Stimulated activated CD4-positive, alpha-beta T cell treated with anti-CD3 and anti-CD28 coated beads, Interleukin-1b, Interleukin-23, amount 100 ng/mL, for 4 hours (primary cell): ENCODE measurements at regions not wholly inside any gene's neighbourhood (a gene's known extent, or its start where the extent isn't known, plus 50 kb on each side); places are given as distances from the start of the nearest gene placed in this dataset.

Experiments used
- DNase-seq, 2 donors: peaks; one replicate each; pipeline ENCODE4 v3.0.0-alpha.2; 2020; ENCODE audit warnings: low read depth in 2 of 2

DNA sequence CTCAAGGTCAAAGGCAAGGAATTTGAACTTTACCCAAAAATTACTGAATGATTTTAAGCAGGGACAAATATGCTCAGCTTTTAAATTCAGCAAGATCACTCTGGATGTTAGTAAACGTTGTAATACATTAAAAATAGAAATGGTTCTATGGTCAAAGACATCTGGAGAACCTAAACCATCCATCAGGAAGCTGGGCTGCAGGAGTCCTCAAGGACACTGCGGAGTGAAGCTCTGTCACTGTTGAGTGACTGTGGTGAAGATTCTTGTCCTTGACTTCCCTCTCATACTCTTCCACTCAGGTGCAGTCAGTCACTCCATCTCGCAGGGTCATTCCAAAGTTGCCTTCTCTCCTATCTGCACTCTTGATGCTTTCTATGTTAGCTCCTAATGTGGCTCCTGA, 450.7 kb downstream of the FOXO1 start:
- no peak for DNase-seq

DNA sequence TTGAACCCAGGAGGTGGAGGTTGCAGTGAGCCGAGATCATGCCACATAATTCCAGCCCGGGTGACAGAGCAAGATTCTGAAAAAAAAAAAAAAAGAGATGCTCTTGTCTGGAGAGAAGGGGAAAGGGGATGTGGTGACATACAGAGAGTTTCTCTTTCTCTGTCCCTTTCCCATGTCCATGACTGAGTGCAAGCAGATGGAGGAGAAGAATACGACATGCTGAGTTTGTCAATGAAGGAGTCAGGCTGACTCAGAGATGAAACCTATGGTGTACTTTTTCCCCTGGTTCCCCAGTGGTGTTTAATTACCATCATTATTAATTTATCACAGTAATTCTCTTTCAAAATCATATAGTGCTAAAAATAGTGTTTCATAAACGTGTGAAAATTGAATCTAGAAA, 448.8 kb downstream of the FOXO1 start:
- no peak for DNase-seq

DNA sequence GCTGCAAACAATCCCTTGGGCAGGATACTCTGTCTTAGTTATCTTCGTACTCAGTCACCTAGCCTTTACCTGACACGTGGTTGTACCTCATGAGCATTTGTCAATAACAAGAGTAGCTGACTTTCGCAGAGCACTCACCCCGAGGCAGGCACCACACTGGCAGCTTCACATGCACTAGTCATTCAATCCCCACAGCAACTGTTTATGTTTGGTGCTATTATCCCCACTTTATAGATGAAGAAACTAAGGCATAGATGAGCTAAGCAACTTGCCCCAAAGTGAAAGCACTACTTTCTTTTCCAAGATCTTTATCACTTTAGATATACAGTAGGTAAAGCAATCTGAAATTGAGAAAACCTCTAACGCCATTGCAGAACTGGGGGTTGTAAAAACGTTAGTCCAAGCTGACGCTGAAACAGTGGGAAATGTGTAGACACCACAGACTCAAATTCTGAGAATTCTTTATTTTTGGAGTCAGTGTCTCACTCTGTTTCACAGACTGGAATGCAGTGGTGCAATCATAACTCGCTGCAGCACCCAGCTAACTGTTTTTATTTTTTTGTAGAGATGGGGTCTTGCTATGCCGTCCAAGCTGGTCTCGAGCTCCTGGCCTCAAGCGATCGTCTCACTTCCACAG, 446.0 kb downstream of the FOXO1 start:
- no peak for DNase-seq

- DNase-seq, result no peak
Observed at GRCh38 chr13:40221131-40221459, 445.3 kb downstream of the FOXO1 start.

DNA sequence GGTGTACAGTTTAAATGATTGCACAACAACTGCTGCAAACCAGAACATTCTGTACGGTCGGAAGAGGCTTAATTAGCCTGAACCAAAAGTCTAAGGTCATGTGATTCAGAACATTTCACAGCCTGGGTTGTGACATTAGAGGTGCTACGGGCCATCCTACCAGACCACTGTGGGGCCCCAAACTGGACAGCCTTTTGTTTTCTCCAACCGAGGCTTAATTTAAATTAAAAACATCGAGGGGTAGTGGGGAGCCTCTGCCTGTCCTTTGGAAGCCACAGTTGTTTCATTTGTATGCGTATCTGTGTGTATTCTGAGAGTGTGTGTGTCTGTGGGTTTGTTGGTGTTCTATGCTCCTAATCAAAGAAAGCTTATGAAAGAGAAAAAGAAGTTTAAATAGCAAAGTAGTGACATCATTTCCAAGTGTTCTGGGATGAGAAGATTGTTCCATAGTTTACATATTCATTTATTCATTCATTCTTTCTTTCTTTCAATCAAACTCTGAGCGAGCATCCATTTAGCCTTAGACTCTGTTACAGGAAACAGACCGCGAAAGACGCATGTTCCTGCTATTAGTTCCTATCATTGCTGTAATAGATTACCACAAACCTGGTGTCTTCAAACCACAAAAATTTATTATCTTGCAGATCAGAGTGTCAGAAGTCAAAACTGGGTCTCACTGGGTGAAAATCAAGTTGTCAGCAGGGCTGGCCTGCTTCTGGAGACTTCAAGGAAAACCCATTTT, 444.8 kb downstream of the FOXO1 start:
- DNase-seq, result peak in 1 of 2 donors; percentile 10

- DNase-seq, result no peak
Observed at GRCh38 chr13:40223585-40223984, 442.9 kb downstream of the FOXO1 start.

GRCh38 chr13:40228496-40228895, 437.9 kb downstream of the FOXO1 start:
- no peak for DNase-seq

- DNase-seq, result no peak
Observed at GRCh38 chr13:40228990-40229389, 437.5 kb downstream of the FOXO1 start.

DNA sequence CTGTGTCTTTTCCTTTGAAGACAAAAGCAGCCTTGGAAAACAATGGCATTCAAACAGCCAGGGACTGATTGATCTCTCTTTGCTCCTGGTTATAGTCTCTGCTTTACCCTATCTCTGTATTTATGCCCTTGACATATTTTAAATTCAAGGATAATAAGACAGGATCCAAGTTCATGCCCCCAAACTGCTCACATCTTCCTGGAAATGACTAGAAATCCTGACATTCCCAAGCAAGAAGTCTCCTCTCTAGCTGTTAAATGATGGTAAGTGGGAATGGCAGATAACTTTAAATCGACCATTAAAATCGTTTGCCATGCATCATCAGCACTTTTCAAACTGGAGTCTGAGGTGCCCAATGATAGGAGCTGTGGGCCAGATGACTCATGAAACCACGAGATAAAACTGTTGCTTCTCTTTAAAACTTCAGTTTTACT, 435.6 kb downstream of the FOXO1 start:
- DNase-seq, result no peak

GRCh38 chr13:40231311-40231710, 435.1 kb downstream of the FOXO1 start:
- no peak for DNase-seq

GRCh38 chr13:40231751-40232150, 434.7 kb downstream of the FOXO1 start:
- no peak for DNase-seq

DNA sequence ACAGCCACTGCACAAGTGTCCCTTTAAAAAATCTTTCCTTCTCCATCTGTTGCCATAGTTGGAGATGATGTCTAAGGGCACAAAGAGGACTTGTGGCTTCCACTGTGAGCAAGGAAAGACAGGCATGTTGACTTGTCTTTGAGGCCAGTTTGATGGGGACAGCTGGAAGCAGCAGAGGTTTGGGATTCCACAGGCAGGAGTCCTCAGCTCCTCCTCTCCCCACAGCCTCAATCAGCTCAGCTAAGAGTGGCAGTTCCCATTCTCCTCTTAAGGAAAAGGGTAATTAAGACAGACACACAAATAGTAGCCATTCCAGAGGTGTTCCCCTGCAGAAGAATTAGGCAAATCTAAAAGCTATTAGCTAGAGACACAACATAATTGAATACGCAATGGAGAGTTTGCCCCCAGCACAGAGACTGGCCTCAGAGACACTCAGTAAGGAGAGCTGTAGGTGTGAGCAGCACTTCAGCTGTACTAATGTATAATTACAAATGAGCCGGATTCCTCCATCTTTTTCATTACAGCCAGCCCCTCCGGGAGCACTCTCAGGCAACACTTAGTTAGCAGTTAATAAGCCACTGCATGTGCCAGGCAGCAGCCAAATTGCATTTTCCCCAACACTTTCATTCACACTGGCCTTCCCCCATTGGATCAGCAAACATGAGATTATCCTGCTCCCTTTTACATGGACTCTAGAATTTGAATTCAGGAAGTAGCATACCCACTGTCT, 434.0 kb downstream of the FOXO1 start:
- no peak for DNase-seq

DNA sequence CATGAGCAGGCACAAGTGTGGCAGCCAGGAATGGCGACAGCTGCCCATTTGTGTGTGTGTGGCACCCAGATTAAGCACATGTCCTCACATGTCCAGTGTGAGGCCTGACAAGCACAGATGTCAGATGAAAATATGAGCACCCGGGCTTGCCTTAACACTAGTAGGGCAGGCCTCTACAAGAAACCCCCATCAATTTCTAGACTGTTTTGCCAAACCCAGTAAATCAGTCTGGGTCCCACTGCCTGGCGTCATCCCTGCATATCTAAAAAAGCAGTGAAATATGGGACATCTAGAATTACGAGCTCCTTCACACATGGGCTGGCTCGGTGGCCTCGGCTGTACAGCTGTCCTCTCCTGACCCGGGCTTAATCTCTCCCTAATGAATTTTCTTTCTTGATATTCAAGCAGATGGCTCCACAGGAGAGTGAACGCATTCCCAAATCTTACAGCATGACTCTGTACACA, 432.7 kb downstream of the FOXO1 start:
- no peak for DNase-seq

GRCh38 chr13:40235160-40235796, 431.2 kb downstream of the FOXO1 start:
- no peak for DNase-seq

DNA sequence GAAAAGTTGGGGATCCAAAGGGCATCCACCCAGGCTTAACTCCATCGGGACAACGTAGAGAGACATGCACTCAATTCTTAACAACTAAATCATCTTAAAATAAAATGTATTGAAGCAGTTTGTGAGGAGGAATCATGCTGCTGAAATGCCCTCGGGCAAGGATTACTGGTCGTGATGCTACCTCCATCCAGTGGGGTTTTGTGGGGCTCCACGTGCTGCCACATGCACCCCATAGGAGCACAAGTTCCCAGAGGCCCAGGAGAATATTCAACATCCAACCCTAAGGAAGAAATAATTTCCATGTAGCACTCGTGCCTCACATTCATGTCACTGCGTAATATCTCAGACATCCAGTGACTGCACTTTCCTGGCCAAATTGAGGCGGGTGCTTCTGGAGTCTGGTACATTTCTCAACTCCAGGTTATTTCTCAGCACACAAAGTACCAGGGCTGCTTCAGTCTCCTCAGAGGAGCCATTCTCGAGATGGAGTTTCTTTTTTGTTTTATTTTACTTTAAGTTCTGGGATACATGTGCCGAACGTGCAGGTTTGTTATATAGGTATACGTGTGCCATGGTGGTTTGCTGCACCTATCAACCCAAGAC, 429.8 kb downstream of the FOXO1 start:
- no peak for DNase-seq

DNA sequence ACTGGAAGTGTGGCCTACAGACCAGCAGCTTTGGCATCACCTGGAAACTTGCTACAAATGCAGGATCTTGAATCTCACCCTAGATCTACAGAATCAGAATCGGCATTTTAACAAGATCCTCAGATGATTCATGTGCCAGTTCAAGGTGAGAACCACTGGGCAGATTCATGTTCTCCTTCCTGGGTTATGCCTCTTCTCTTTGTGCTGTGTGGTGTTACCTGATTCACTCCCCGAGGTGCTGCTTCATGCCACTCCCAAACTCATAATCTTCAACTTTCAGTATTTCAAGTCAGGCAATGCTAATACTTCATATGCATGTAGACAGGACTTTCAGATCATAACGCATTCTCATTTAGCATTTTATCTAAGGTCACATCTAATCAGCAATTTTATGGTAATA, 427.7 kb downstream of the FOXO1 start:
- DNase-seq, result no peak

DNA sequence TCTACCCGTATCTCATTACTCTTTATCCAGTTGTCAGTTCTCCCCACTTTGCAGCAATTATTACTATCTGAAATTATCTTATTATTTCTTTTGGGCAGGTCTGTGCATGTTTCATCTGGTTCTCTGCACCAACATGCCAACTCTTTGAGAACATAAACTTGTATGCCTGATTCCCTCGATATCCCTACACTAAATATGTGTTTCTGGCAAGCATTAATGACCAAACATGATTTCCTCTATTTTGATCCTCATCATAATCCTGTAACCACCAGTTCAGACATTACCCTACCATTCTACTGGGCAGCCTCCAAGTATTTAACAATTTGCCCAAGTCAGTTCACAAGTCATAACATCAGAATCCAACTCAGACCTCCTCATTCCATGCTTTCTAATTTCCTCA, 426.1 kb downstream of the FOXO1 start:
- DNase-seq, result no peak

DNA sequence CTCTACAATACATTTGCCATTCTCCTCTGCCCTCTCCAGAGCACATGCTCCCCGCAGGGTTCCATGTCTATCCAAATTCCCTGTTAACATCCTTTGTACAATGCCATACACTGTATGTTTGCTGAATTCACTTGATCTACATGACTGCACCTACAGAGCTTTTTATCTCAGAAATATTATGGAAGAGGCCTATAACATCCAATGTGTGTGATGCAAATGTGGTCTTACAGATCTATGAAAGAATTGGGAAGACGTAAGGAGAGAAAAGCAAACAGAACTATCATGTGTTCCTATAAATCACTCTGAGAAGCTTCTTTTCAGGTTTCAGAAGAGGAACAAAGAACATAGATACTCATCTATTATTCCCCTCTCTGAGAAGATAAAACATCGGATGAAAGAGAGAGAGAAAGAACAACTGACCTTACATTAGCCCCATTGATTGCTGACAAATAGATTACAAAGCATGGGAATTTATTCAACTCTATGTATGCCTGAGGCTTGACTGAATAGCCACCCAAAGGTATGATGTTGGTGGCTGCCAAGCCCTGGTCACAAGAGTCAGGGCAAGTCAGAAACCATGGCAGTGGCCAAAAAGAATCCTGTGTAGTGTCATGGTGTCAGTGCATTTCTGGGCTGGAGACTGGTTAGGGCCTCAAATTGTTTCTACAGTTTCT, 425.2 kb downstream of the FOXO1 start:
- no peak for DNase-seq

GRCh38 chr13:40243047-40243446, 423.4 kb downstream of the FOXO1 start:
- no peak for DNase-seq

DNA sequence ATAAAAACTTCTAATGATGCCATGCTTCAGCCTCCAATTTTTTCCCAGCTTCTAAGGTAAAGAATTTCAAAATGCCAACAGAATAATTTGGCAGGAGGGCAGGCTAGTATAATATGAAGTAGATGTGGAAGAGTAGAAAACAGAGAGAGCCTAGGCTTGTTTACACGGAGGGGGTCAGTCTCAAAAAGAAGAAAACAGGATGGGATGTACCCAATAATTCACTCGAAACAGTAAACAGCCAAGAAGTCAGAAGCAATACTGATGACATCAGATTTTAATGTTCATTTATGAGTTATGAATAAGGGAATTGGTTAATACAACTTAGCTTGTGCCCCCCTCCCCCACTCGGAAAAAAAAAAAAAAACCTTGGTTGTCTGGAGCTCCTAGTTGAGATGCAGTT, 422.5 kb downstream of the FOXO1 start:
- no peak for DNase-seq

GRCh38 chr13:40245567-40245966, 420.9 kb downstream of the FOXO1 start:
- no peak for DNase-seq
